ENCODE measurements at regions not wholly inside any gene's neighbourhood (a gene's known extent, or its start where the extent isn't known, plus 50 kb on each side); places are given as distances from the start of the nearest gene placed in this dataset.

- no peaks in the 10 kb centered on the region for H4K20me1 ChIP-seq (ENCODE audit: insufficient read depth)
- H3K36me3 ChIP-seq (replicated peaks in 1 of 2; ENCODE audit: control insufficient read depth in 1 of 2, insufficient read depth in 2 of 2, low read length in 1 of 2), result no peaks in the 10 kb centered on the region
- H3K4me3 ChIP-seq (ENCODE audit: low read depth in 2 of 2, low read length in 1 of 2), result no peak overlapping the region
- H3K9me2 ChIP-seq, result no peaks in the 10 kb centered on the region
- H3K9me3 ChIP-seq, result no peaks in the 10 kb centered on the region
- no peak for DNase-seq
- H3K4me1 ChIP-seq (ENCODE audit: control insufficient read depth in 1 of 2, insufficient read depth in 2 of 2, low read depth in 1 of 2, low read length in 1 of 2), result no peaks in the 10 kb centered on the region
- no peak overlapping the region for H3K9ac ChIP-seq
- CTCF ChIA-PET, result no interaction called here
- POLR2A ChIA-PET, result no interaction called here
- H2AFZ ChIP-seq (ENCODE audit: low read depth), result no peak overlapping the region
- 87% methylated on average over 7 of the region's 7 CpGs for WGBS (ENCODE audit: low lambda C conversion rate)
- no peaks in the 10 kb centered on the region for H3K79me2 ChIP-seq (ENCODE audit: insufficient read depth)
- H3K27me3 ChIP-seq (ENCODE audit: insufficient read depth), result no peaks in the 10 kb centered on the region
- H3F3A ChIP-seq (replicated peaks; ENCODE audit: insufficient read depth), result no peaks in the 10 kb centered on the region
- H3K4me2 ChIP-seq, result no peak overlapping the region
- H3K27ac ChIP-seq (ENCODE audit: low read depth in 2 of 2, low read length in 1 of 2), result no peak overlapping the region
- TF ChIP-seq POLR2AphosphoS5 (IDR thresholded peaks at IDR 0.05; ENCODE audit: low read depth, low read length) (no peak), NFIC (IDR thresholded peaks at IDR 0.05; ENCODE audit: borderline replicate concordance) (no peak), FOSL2 (IDR thresholded peaks at IDR 0.05; ENCODE audit: borderline replicate concordance, low read depth) (no peak), PBX3 (IDR thresholded peaks at IDR 0.05) (no peak), YY1 (IDR thresholded peaks at IDR 0.05; ENCODE audit: low read depth) (no peak), CTCF (IDR thresholded peaks at IDR 0.05) (no peak), TCF12 (IDR thresholded peaks at IDR 0.05) (no peak), GATA2 (CRISPR knock-in tag; IDR thresholded peaks at IDR 0.05) (no peak), ZBTB33 (IDR thresholded peaks at IDR 0.05; ENCODE audit: borderline replicate concordance, low read depth) (no peak), FOXJ3 (CRISPR knock-in tag; IDR thresholded peaks at IDR 0.05) (no peak), RXRA (IDR thresholded peaks at IDR 0.05; ENCODE audit: borderline replicate concordance, low read depth) (no peak), EP300 (IDR thresholded peaks at IDR 0.05; ENCODE audit: borderline replicate concordance in 1 of 2, low read depth in 1 of 2, low read length in 1 of 2) (no peak), EZH2phosphoT487 (IDR thresholded peaks at IDR 0.05; ENCODE audit: borderline replicate concordance, low read depth) (no peak), RFX5 (IDR thresholded peaks at IDR 0.05; ENCODE audit: low read length) (no peak), FOXM1 (IDR thresholded peaks at IDR 0.05; ENCODE audit: low read depth) (no peak)
Measured at GRCh38 chr14:54086767-54087166, 130.1 kb upstream of the BMP4 start.

Measured in SK-N-SH (cell line).